H9 (cell line): ENCODE measurements at regions not wholly inside any gene's neighbourhood (a gene's known extent, or its start where the extent isn't known, plus 50 kb on each side); places are given as distances from the start of the nearest gene placed in this dataset.

Experiments used
- DNase-seq: peaks from one replicate; pipeline ENCODE4 v3.0.0-alpha.2; 2017
- H2AFZ ChIP-seq: one replicate; pipeline ENCODE4 v1.6.1; 2013; ENCODE audit warnings: mild to moderate bottlenecking, low read length, control low read depth, moderate library complexity
- H2AK5ac ChIP-seq: 2 replicates; pipeline ENCODE4 v1.6.1; 2013; ENCODE audit warnings: low read length, control low read depth, mixed read lengths; ENCODE audit not compliant: insufficient read length
- H2BK120ac ChIP-seq: one replicate; pipeline ENCODE4 v1.6.1; 2013; ENCODE audit warnings: low read depth, mild to moderate bottlenecking, low read length, control low read depth, inconsistent platforms; ENCODE audit not compliant: poor library complexity, severe bottlenecking
- H2BK12ac ChIP-seq: 2 replicates; pipeline ENCODE4 v1.6.1; 2013; ENCODE audit warnings: low read length, control low read depth, mixed read lengths, low read depth; ENCODE audit not compliant: insufficient read length
- H2BK15ac ChIP-seq: 2 replicates; pipeline ENCODE4 v1.6.1; 2013; ENCODE audit warnings: low read depth, low read length, control low read depth
- H2BK20ac ChIP-seq: one replicate; pipeline ENCODE4 v1.6.1; 2013; ENCODE audit warnings: low read depth, mild to moderate bottlenecking, low read length, control low read depth, inconsistent platforms; ENCODE audit not compliant: poor library complexity, severe bottlenecking
- H2BK5ac ChIP-seq: 2 replicates; pipeline ENCODE4 v1.6.1; 2013; ENCODE audit warnings: low read length, control low read depth, mixed read lengths; ENCODE audit not compliant: insufficient read length
- H3K14ac ChIP-seq: 2 replicates; pipeline ENCODE4 v1.6.1; 2013; ENCODE audit warnings: low read length, control low read depth; ENCODE audit not compliant: insufficient read depth
- H3K18ac ChIP-seq: 2 replicates; pipeline ENCODE4 v1.6.1; 2013; ENCODE audit warnings: low read depth, mild to moderate bottlenecking, mixed read lengths, low read length, control low read depth; ENCODE audit not compliant: insufficient read length
- H3K23ac ChIP-seq: 2 replicates; pipeline ENCODE4 v1.6.1; 2013; ENCODE audit warnings: low read length, control low read depth, mixed read lengths, low read depth; ENCODE audit not compliant: insufficient read length
- H3K23me2 ChIP-seq: 2 replicates; pipeline ENCODE4 v1.6.1; 2013; ENCODE audit warnings: low read depth, mild to moderate bottlenecking, mixed read lengths, low read length, control low read depth; ENCODE audit not compliant: insufficient read length, poor library complexity, severe bottlenecking
- H3K27ac ChIP-seq: 2 replicates; pipeline ENCODE4 v1.5.1; 2013; ENCODE audit warnings: low read length, control low read depth, mixed read lengths, low read depth; ENCODE audit not compliant: insufficient read length
- H3K27me3 ChIP-seq: 2 replicates; pipeline ENCODE4 v1.6.1; 2013; ENCODE audit warnings: low read length, control low read depth, inconsistent platforms; ENCODE audit not compliant: insufficient read depth
- H3K4ac ChIP-seq: 2 replicates; pipeline ENCODE4 v1.6.1; 2013; ENCODE audit warnings: low read depth, mild to moderate bottlenecking, control low read depth, inconsistent platforms, low read length, moderate library complexity
- H3K4me1 ChIP-seq: 2 replicates; pipeline ENCODE4 v1.6.1; 2013; ENCODE audit warnings: low read length, control low read depth, inconsistent platforms; ENCODE audit not compliant: insufficient read depth
- H3K4me2 ChIP-seq: 2 replicates; pipeline ENCODE4 v1.6.1; 2013; ENCODE audit warnings: low read length, control low read depth, mixed read lengths; ENCODE audit not compliant: insufficient read length, insufficient read depth
- H3K56ac ChIP-seq: 2 replicates; pipeline ENCODE4 v1.6.1; 2013; ENCODE audit warnings: low read depth, mild to moderate bottlenecking, mixed read lengths, low read length, control low read depth; ENCODE audit not compliant: insufficient read length
- H3K79me1 ChIP-seq: 2 replicates; pipeline ENCODE4 v1.6.1; 2013; ENCODE audit warnings: low read depth, mild to moderate bottlenecking, moderate library complexity, low read length, control low read depth, inconsistent platforms; ENCODE audit not compliant: insufficient read depth, poor library complexity, severe bottlenecking
- H3K79me2 ChIP-seq: 2 replicates; pipeline ENCODE4 v1.6.1; 2013; ENCODE audit warnings: low read length, control low read depth, inconsistent platforms; ENCODE audit not compliant: insufficient read depth
- H3K9ac ChIP-seq: 2 replicates; pipeline ENCODE4 v1.6.1; 2013; ENCODE audit warnings: low read length, control low read depth, mixed read lengths; ENCODE audit not compliant: insufficient read length; ENCODE audit errors: extremely low read depth
- H3K9me3 ChIP-seq: one replicate; pipeline ENCODE4 v1.6.1; 2013; ENCODE audit warnings: low read depth, low read length, inconsistent platforms; ENCODE audit not compliant: control insufficient read depth
- H3T11ph ChIP-seq: one replicate; pipeline ENCODE4 v1.6.1; 2013; ENCODE audit warnings: mild to moderate bottlenecking, low read length, control low read depth, inconsistent platforms
- H4K20me1 ChIP-seq: one replicate; pipeline ENCODE4 v1.6.1; 2013; ENCODE audit not compliant: control insufficient read depth, insufficient read length, insufficient read depth
- H4K5ac ChIP-seq: 2 replicates; pipeline ENCODE4 v1.6.1; 2013; ENCODE audit warnings: low read depth, mild to moderate bottlenecking, mixed read lengths, low read length, control low read depth; ENCODE audit not compliant: insufficient read length
- H4K8ac ChIP-seq: replicated peaks from 2 replicates; pipeline ENCODE4 v1.6.1; 2013; ENCODE audit warnings: low read length, control low read depth, mixed read lengths, low read depth; ENCODE audit not compliant: insufficient read length
- H4K91ac ChIP-seq: 2 replicates; pipeline ENCODE4 v1.6.1; 2013; ENCODE audit warnings: low read depth, mild to moderate bottlenecking, moderate library complexity, mixed read lengths, low read length, control low read depth; ENCODE audit not compliant: insufficient read length
- H3K27ac Mint-ChIP-seq, 3 experiments: 2 replicates in 2 of 3; 3 replicates in 1 of 3; pipeline ENCODE4 v1.8.0; 2020 to 2021; ENCODE audit warnings: mixed read lengths in 3 of 3, mild to moderate bottlenecking in 1 of 3, moderate library complexity in 1 of 3
- H3K27me3 Mint-ChIP-seq: 2 replicates; pipeline ENCODE4 v1.8.0; 2021; ENCODE audit warnings: low read depth, mild to moderate bottlenecking, moderate library complexity, mixed read lengths
- H3K36me3 Mint-ChIP-seq, 3 experiments: 2 replicates in 2 of 3; 3 replicates in 1 of 3; pipeline ENCODE4 v1.8.0; 2020 to 2021; ENCODE audit warnings: low read depth in 3 of 3, mixed read lengths in 3 of 3; ENCODE audit not compliant: insufficient read depth in 1 of 3
- H3K4me1 Mint-ChIP-seq, 2 experiments: 2 replicates each; pipeline ENCODE4 v1.8.0; 2020; ENCODE audit warnings: mixed read lengths in 2 of 2
- H3K4me3 Mint-ChIP-seq, 2 experiments: 2 replicates in 1 of 2; 3 replicates in 1 of 2; pipeline ENCODE4 v1.8.0; 2020 to 2021; ENCODE audit warnings: mild to moderate bottlenecking in 2 of 2, mixed read lengths in 2 of 2, moderate library complexity in 1 of 2
- H3K9me3 Mint-ChIP-seq, 2 experiments: 2 replicates in 1 of 2; 3 replicates in 1 of 2; pipeline ENCODE4 v1.8.0; 2020; ENCODE audit warnings: mild to moderate bottlenecking in 2 of 2, mixed read lengths in 2 of 2, moderate library complexity in 1 of 2
- CTCF ChIP-seq: fragments of 200-600 bp; sonication (generic); conservative IDR thresholded peaks from 3 replicates; pipeline ENCODE4 v1.8.0; 2021; ENCODE audit warnings: antibody characterized with exemption, mild to moderate bottlenecking
- WGBS: extraction: QIAGEN DNeasy Blood & Tissue Kit; methylation state at CpG from one replicate; pipeline ENCODE4 v1.1.7; 2013; ENCODE audit warnings: missing lambda C conversion rate, low lambda C conversion rate, mixed read lengths; ENCODE audit not compliant: insufficient read length; ENCODE audit errors: extremely low coverage; 5-methylcytosine and 5-hydroxymethylcytosine counted together

GRCh38 chr5:83846624-83847350, 126.1 kb upstream of the HAPLN1 start:
- Histone ChIP-seq H2AFZ (no peak overlapping the region), H3K79me1 (no peaks in the 10 kb centered on the region), H3T11ph (no peak overlapping the region), H2BK15ac (no peak overlapping the region), H4K8ac (no peak overlapping the region), H2BK20ac (no peak overlapping the region), H3K14ac (no peak overlapping the region), H2BK5ac (no peak overlapping the region), H4K91ac (no peak overlapping the region), H3K23ac (no peak overlapping the region), H4K5ac (no peak overlapping the region), H4K20me1 (no peaks in the 10 kb centered on the region), H3K23me2 (no peaks in the 10 kb centered on the region), H3K4me1 (no peaks in the 10 kb centered on the region), H2BK120ac (no peak overlapping the region), H3K4ac (no peak overlapping the region), H3K79me2 (no peaks in the 10 kb centered on the region), H3K9me3 (no peaks in the 10 kb centered on the region), H3K9ac (no peak overlapping the region), H3K18ac (no peak overlapping the region), H2BK12ac (no peak overlapping the region), H3K27me3 (no peaks in the 10 kb centered on the region), H3K4me2 (no peak overlapping the region), H3K56ac (no peak overlapping the region), H3K27ac (no peak overlapping the region), H2AK5ac (no peak overlapping the region)
- no CpG with 5 or more reads among the region's 3 CpGs for WGBS
- H3K4me3 Mint-ChIP-seq = no peak overlapping the region
- peaks cover 6 to 7% of the 10 kb centered on the region in 2 experiments for H3K4me1 Mint-ChIP-seq
- H3K27me3 Mint-ChIP-seq = no peaks in the 10 kb centered on the region
- H3K27ac Mint-ChIP-seq = no peak overlapping the region
- no peaks in the 10 kb centered on the region for H3K36me3 Mint-ChIP-seq
- TF ChIP-seq CTCF = no peak
- DNase-seq = no peak
- H3K9me3 Mint-ChIP-seq = no peaks in the 10 kb centered on the region; a peak in 2 of 5 replicates
